ENCODE measurements at regions not wholly inside any gene's neighbourhood (a gene's known extent, or its start where the extent isn't known, plus 50 kb on each side); places are given as distances from the start of the nearest gene placed in this dataset.

- no peak for TF ChIP-seq CTCF (optimal IDR thresholded peaks at IDR 0.05 in 1 of 3, IDR thresholded peaks at IDR 0.05 in 1 of 3, conservative IDR thresholded peaks at IDR 0.05 in 1 of 3; ENCODE audit: extremely low read depth in 1 of 3, insufficient read depth in 2 of 3, low read length in 3 of 3)
- TF ChIP-seq EZH2 (IDR thresholded peaks at IDR 0.05; ENCODE audit: low read length), result no peak
Measured at GRCh38 chrX:109812236-109812635, 79.2 kb upstream of the ACSL4 start.

Measured in keratinocyte (primary cell).